ENCODE measurements at regions not wholly inside any gene's neighbourhood (a gene's known extent, or its start where the extent isn't known, plus 50 kb on each side); places are given as distances from the start of the nearest gene placed in this dataset.

DNA sequence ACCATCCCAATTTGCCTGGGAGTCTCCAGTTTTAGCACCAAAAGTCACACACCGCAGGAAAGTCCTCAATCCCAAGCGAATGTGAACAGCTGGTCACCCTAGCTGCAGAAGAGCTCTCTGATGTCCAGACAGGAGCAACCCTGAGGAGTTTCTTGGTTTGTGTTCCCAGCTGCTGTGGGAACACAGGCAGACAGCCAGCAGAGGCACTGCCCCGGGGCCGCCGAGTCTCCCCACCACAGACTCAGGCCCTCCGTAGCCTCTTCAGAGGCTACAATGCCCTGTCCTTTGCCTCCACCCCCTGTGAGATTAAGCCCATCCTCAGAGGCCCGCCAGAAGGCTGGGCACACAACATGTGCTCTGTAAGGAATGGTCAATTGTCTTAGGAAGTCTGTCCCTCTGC is 111.5 kb downstream of the TTC32 start:
- Mint-ChIP-seq H3K36me3 (ENCODE audit: low read depth) (no peaks in the 10 kb centered on the region), H3K4me1 (ENCODE audit: low read depth) (peaks cover 30% of the 10 kb centered on the region), H3K9me3 (no peaks in the 10 kb centered on the region), H3K27me3 (ENCODE audit: insufficient read depth) (peaks cover 23% of the 10 kb centered on the region), H3K27ac (no peak overlapping the region), H3K4me3 (no peak overlapping the region)
- no peak for TF ChIP-seq CTCF (IDR thresholded peaks at IDR 0.05)
- no peak for DNase-seq

DNA sequence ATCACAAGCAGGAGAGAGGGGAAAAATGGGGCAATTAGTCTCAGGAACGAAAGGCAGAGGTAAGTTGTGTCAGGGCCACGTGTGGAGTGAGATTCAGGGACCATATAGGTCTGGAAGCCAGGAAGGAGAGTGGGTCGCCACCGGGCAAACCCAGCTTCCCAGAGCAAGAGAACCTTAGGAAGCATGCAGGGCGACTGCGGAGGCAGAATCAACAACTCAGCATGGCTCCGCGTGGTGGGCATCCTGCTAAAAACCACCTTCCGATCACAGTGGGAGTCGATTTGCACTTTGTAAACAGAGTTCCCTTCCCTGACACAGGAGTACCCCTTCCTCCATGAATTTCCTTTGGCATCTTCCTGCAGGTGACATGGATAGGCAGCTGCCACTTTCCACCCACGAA is 114.6 kb downstream of the TTC32 start:
- Mint-ChIP-seq H3K27ac (peak overlapping the region; percentile 96), H3K36me3 (ENCODE audit: low read depth) (no peaks in the 10 kb centered on the region), H3K4me3 (no peak overlapping the region), H3K4me1 (ENCODE audit: low read depth) (peaks cover 30% of the 10 kb centered on the region), H3K27me3 (ENCODE audit: insufficient read depth) (peaks cover 22% of the 10 kb centered on the region), H3K9me3 (no peaks in the 10 kb centered on the region)
- no peak for DNase-seq
- no peak for TF ChIP-seq CTCF (IDR thresholded peaks at IDR 0.05)

DNA sequence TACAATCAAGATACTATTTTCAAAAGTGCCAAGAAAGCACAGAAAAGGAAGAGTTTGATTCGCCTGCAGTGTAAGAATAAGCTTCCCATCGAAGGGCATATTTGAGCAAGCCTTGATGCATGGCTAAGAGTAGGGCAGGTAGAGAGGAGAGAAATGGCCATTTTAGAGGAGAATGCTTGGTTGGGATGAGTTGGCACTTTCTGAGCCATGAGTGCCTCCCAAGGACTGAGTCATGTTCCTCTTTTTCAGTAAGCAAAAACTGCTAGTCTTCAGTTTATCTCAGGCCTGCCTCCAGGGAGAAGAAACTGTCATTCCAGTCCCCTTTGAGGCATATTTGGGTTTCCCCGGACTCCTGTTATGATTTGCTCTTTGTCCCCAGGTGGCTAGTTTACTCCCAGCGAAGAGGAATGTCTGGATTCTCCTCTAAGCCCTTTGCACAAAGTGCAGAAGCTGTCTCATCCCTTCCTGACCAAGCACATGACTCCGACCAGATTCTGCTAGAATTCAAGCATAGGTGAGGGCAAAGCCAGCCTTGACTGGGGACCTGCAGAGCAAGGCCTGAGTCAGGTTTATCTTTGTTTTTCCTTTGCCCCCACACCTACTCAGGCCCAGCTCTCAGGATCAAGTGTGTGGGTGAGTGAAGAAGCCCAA is 115.2 kb downstream of the TTC32 start:
- TF ChIP-seq CTCF (IDR thresholded peaks at IDR 0.05) = no peak
- H3K9me3 Mint-ChIP-seq = no peaks in the 10 kb centered on the region
- peak overlapping the region; percentile 96 for H3K27ac Mint-ChIP-seq
- peaks cover 30% of the 10 kb centered on the region for H3K4me1 Mint-ChIP-seq (ENCODE audit: low read depth)
- peak; percentile 63 for DNase-seq
- H3K36me3 Mint-ChIP-seq (ENCODE audit: low read depth) = no peaks in the 10 kb centered on the region
- peak overlapping the region; percentile 16; the same call in 1 of the 2 replicates for H3K4me3 Mint-ChIP-seq
- H3K27me3 Mint-ChIP-seq (ENCODE audit: insufficient read depth) = peaks cover 17% of the 10 kb centered on the region

DNA sequence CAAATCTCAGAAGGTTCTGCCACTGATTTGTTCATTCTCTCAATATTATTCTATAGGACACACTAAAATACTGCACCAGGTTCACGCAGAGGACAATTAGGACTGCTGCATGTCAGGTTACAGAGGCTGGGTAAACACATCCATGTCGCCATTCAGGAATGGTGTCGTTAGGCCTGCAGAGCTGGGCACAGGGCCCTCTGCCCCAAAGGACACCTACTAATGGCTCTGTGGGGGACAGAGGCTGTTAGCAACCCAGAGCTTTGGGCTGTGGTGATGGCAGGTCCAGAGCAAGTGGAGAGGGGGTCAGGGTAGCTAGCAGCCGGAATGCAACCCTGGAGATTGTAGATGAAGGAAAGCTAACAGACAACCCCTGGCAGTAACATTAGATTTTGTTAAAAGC is 115.9 kb downstream of the TTC32 start:
- Mint-ChIP-seq H3K4me1 (ENCODE audit: low read depth) (peaks cover 30% of the 10 kb centered on the region), H3K9me3 (no peaks in the 10 kb centered on the region), H3K27me3 (ENCODE audit: insufficient read depth) (peaks cover 20% of the 10 kb centered on the region), H3K4me3 (no peak overlapping the region), H3K36me3 (ENCODE audit: low read depth) (no peaks in the 10 kb centered on the region), H3K27ac (peak overlapping the region; percentile 96)
- DNase-seq = no peak
- no peak for TF ChIP-seq CTCF (IDR thresholded peaks at IDR 0.05)

DNA sequence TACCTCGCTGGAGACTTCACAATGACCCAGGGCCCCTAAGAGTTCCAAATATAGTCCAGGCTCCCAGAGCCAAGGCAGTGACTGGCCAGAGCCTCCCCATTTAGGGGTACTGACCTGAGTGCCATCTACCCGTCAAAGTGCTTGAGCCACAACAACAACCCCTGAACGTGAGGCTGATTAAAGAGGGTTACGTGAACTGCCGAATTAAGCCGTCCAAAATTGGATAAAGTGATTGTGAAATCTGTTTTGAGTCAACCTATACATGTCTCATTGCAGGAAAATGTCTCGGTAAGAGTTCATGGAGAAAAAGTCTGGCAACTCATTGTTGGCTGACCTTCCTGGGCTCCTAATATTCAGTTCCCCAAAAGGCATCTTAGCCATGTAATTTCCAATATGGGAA is 116.3 kb downstream of the TTC32 start:
- no peaks in the 10 kb centered on the region for H3K9me3 Mint-ChIP-seq
- H3K4me3 Mint-ChIP-seq = no peak overlapping the region
- no peak for DNase-seq
- peak overlapping the region; percentile 96 for H3K27ac Mint-ChIP-seq
- no peak for TF ChIP-seq CTCF (IDR thresholded peaks at IDR 0.05)
- H3K27me3 Mint-ChIP-seq (ENCODE audit: insufficient read depth) = peaks cover 21% of the 10 kb centered on the region
- no peaks in the 10 kb centered on the region for H3K36me3 Mint-ChIP-seq (ENCODE audit: low read depth)
- H3K4me1 Mint-ChIP-seq (ENCODE audit: low read depth) = peaks cover 30% of the 10 kb centered on the region
